Vagina (tissue), 2 donors: ENCODE measurements at regions not wholly inside any gene's neighbourhood (a gene's known extent, or its start where the extent isn't known, plus 50 kb on each side); places are given as distances from the start of the nearest gene placed in this dataset.

Experiments used
- POLR2AphosphoS5 ChIP-seq, 2 donors: sonication (generic); formaldehyde crosslinking; IDR thresholded peaks; one replicate each; pipeline ENCODE4 v1.9.0; 2017; ENCODE audit warnings: antibody characterized with exemption in 2 of 2, mild to moderate bottlenecking in 2 of 2, low read depth in 1 of 2; ENCODE audit not compliant: insufficient read depth in 1 of 2
- TF ChIP-seq, protein P1 (sequence below), 3 experiments: fragments of 450-650 bp in 2 of 3; fragments of 200-600 bp in 1 of 3; sonication (generic) in 1 of 3; IDR thresholded peaks; one replicate each; pipeline ENCODE4 v1.5.1; 2017 to 2019; ENCODE audit warnings: antibody characterized with exemption in 3 of 3, mild to moderate bottlenecking in 2 of 3, moderate library complexity in 2 of 3

DNA sequence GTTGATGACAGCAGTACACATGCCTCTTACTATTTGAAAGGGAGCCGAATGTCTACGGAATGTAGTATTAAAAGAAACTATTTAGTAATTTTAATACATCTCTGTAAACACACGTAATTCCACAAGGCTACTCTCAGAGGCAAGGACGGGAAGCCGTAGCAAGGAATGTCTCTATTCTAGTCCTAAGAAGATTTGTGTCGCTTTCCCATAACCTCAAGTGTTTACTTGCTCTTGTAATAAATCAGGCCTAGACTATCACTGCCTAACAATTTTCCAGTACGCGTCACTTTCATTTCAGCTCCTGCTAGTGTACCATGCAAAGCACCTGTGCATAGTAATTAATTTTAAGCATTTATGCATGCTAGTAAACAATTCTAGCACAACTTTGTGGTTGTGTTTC lies 86.7 kb downstream of the OR13H1 start:
- TF ChIP-seq, protein P1, sequence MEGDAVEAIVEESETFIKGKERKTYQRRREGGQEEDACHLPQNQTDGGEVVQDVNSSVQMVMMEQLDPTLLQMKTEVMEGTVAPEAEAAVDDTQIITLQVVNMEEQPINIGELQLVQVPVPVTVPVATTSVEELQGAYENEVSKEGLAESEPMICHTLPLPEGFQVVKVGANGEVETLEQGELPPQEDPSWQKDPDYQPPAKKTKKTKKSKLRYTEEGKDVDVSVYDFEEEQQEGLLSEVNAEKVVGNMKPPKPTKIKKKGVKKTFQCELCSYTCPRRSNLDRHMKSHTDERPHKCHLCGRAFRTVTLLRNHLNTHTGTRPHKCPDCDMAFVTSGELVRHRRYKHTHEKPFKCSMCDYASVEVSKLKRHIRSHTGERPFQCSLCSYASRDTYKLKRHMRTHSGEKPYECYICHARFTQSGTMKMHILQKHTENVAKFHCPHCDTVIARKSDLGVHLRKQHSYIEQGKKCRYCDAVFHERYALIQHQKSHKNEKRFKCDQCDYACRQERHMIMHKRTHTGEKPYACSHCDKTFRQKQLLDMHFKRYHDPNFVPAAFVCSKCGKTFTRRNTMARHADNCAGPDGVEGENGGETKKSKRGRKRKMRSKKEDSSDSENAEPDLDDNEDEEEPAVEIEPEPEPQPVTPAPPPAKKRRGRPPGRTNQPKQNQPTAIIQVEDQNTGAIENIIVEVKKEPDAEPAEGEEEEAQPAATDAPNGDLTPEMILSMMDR (IDR thresholded peaks at IDR 0.05) = no peak
- no peak for TF ChIP-seq POLR2AphosphoS5 (IDR thresholded peaks at IDR 0.05; ENCODE audit: insufficient read depth in 1 of 2, low read depth in 1 of 2)
